ENCODE measurements at regions not wholly inside any gene's neighbourhood (a gene's known extent, or its start where the extent isn't known, plus 50 kb on each side); places are given as distances from the start of the nearest gene placed in this dataset.
A peak's percentile ranks its signal among the peaks of the same experiment; 100 is the strongest.
"Not testable (repeated sequence)": the region's sequence is repeated elsewhere in the genome, so short reads cannot be mapped to it uniquely, and the experiment has no call there.

DNA sequence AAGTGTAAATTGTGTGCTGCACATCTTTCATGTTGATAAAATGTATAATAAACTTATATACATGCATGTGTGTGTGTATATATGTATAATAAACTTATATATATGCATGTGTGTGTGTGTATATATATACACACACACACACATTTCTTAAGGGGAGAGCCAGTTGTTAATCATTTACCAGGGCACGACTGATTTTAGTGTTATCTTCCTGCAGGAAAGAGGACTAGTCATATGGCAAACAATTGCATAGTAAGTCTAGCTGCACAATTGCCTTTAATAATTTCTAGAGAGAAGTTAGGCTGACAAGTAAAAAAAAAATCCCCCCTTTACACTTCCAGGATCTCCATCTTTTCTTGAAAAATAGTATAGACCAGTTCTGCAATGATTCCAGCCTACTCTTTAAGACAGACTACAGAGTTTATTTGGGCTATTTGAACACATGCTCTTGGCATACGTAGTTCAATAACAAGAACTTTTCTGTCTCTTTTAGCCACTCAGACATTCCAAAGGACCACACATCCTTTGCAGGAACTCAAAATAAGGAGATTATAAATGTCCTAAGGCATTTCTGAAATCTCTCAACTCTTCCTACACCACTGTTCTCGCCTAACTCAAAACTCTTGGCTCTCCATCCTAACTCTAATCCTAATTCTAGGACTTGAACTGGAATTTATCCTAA lies 163.6 kb upstream of the SETMAR start:
- no peak for DNase-seq (ENCODE audit: low read depth in 4 of 4, low spot score in 3 of 4)

DNA sequence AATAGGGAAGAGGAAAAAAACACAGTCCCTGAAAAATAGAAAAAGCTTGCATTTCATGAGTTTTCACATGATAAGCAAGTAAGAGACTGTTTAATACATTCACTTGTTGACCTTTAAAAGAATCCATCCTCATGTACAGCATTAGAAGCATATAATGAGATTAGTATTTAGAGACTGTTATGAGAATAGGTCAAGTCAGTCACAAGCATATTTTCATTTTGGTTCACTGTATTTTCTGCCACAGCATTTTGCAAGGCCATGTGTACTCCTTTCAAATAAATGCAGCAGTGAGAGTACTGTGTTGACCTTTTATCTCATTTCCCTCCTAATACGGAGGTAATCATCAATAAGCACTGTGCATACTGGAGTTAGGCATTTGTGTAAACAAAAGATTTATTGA lies 162.2 kb upstream of the SETMAR start:
- DNase-seq (ENCODE audit: low read depth in 4 of 4, low spot score in 3 of 4), result no peak

DNA sequence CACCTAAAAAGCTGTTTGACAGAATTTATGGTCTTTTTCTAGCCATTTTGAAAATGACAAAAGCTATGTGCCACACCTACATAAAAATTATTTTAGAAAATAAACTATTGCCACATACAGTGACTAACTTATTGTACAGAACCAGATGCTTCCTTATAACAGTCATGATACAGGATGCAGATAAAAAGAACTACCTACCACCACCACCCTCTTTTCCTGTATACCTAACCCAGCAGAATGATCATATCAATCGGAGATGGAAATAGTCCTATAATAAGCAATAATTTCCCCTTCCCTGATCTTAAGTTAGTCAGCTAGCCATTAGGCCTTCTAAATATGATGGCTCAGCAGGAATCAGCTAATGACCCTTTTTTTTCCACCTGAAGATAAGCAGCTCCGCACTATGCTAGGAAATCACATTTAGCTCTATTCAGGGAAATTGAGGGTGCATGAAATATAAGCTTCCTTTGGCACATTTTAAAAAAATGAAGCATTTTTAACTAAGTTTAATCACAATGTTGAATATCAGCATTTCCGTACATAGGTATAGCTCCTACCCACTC lies 155.5 kb upstream of the SETMAR start:
- DNase-seq (ENCODE audit: low read depth in 4 of 4, low spot score in 3 of 4), result no peak

DNA sequence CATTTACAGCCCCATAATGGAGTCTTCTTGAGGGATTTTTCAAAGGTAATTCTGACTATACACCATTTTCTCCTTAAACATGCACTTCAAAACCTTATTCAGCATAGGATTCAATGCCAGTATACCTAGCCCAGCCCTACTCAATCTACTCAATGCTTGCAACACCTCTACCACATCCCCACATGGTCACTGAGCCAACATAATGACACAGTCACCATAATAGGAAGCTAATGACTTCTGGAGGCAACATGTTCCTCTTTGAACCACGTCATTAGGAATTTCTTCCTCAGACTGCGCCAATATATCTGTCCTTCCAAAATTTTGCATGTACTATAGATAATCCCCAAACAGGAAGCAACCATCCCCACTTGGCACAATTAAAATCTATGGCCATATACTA lies 153.9 kb upstream of the SETMAR start:
- no peak for DNase-seq (ENCODE audit: low read depth in 4 of 4, low spot score in 3 of 4)

DNA sequence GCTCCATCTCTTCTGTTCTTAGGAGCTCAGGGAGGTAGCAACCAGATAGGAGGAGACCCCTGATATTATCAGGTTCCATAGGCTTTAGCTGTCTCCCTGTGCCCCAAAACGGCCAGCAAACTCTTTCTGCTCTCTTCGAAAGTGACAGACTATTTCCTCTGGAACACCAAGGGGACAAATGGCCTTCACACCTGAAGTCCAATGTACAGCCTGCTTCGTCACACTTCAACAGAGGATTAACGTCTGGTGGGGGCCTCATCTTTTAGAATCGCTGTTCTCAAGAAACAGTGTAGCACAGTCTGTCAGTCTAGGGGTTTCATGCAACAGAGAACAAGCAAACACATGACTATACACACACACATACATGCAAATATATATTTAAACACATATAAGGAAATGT lies 152.4 kb upstream of the SETMAR start:
- no peak for DNase-seq (ENCODE audit: low read depth in 4 of 4, low spot score in 3 of 4)

DNA sequence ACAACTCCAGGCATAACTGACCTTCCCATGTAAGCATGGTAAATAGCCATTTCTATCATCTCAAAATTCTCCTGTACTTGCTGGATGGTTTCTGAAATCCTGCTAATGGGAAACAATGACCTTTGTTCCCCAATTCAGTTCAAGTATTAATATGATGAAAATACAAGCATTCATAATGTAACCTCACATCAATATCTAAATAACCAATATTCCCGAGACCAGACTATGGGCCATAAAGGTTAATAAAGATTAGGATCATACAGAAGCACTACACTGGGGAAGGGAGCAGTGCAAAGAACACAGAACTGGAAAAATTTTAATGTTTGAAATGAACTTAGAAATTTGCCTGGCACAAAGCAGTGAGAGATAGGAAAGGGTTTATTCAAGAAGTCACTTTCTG lies 151.3 kb upstream of the SETMAR start:
- no peak for DNase-seq (ENCODE audit: low read depth in 4 of 4, low spot score in 3 of 4)

DNA sequence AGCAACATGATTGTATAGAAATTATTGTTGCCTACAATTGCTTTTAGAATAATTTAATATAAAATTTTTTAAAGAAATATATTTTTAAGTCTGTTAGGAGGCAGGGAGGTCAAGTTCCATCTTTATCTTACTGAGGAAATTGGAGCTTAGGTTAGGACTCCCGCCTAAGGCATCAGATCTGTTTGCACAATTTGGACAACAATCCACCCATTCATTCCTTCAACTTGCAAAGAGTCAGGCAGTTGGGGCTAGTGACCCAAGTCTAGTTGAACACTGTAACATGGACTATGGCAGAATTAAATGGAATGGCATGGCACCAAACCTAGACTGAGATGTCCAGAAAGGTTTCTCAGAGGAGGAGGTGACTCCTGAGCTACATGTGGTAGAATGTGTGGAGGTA lies 149.4 kb upstream of the SETMAR start:
- no peak for DNase-seq (ENCODE audit: low read depth in 4 of 4, low spot score in 3 of 4)

DNA sequence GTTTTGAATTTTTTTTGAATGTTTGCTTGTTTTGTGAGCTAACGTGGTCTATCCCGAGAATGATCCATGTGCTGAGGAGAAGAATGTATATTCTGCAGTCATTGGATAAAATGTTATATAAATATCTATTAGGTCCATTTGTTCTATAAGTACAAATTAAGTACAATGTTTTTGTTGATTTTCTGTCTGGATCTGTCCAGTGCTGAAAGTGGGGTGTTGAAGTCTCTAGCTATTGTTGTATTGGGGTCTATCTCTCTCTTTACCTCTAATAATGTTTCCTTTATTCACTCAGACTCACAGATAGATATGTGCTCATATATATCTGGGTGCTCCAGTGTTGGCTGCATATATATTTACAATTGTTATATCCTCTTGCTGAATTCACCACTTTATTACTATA lies 144.8 kb upstream of the SETMAR start:
- DNase-seq (ENCODE audit: low read depth in 4 of 4, low spot score in 3 of 4), result no peak

DNA sequence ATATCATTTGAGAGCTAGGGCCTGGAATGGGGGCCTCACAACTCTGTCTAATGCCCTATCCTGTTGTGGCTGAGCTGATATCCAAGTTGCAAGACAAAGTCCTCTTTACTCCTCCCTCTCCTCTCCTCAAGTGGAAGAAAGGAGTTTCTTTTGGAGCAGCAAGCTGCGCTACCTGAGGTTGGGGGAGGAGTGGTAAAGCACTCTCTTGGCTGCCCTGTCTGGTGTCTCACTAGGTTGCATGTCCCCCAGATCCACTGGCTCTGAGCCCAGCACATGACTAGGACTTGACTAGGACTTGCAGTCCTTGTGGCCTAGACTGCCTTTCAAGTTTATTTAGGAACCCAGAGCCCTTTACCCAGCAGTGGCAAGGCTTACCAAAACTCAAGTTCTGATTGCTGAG lies 141.1 kb upstream of the SETMAR start:
- DNase-seq (ENCODE audit: low read depth in 4 of 4, low spot score in 3 of 4), result no peak

DNA sequence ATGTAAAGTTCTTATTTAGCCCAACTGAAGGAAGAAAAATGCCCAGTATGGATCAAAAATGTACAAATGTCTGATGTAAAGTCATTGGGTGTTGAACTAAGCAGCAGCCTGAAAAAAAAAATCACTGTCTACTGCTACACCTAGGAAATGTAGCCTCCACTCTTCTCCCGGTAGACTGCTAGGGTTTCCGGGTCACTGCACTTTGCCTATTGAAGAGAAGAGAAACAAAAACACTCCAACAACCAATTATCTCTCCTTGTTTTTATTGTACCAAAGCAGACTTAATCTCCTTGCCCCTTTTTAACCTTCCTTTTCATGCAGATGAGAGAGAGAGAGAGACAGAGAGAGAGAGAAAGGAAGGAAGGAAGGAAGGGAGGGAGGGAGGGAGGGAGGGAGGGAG lies 140.2 kb upstream of the SETMAR start:
- peak in 1 of 4 donors; percentile 2 for DNase-seq (ENCODE audit: low read depth in 4 of 4, low spot score in 3 of 4)

DNA sequence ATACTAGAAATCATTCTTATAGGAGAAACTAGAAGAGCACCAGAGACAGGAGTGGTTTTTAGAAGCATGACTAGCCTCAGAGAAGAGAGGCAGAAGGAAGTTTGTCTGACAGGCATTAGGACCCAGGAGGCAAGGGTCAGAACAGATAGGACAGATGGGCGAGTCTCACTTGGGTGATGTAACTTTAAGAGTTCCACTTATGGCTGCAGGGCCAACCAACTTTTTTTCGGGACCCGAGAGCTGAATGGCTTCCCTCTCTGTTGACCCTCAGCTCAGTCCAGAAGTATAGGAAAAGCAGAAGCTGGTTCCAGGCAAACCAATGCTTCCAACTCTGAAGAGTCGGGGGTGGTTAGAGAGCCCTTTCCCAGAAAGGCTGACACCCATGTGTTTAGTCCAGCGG lies 136.6 kb upstream of the SETMAR start:
- no peak for DNase-seq (ENCODE audit: low read depth in 4 of 4, low spot score in 3 of 4)

DNA sequence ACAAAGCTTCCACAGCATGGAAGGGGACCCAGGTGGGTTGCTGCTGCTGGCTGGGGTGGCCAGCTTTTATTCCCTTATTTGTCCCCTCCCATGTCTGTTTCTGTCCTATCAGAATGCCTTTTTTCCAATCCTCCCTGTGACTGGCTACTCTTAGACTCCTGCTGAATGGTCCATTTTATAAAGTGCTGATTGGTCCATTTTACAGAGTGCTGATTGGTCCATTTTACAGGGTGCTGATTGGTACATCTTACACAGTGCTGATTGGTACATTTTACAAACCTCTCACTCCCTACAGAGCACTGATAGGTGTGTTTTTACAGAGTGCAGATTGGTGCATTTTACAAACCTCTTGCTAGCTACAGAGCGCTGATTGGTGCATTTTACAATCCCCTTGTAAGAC lies 135.9 kb upstream of the SETMAR start:
- not testable (repeated sequence) for DNase-seq (ENCODE audit: low read depth in 4 of 4, low spot score in 3 of 4)

DNA sequence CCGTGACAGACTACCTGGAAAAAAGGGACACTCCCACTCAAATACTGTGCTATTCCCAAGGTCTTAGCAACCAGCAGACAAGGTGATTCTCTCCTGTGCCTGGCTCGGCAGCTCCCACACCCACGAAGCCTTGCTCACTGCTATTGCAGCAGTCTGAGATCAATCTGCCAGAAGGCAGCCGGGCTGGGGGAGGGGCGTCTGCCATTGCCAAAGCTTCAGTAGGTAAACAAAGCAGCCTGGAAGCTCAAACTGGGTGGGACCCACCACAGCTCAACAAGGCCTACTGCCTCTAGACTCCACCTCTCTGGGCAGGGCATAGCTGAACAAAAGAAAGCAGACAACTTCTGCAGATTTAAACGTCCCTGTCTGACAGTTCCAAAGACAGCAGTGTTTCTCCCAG lies 128.4 kb upstream of the SETMAR start:
- no peak for DNase-seq (ENCODE audit: low read depth in 4 of 4, low spot score in 3 of 4)

DNA sequence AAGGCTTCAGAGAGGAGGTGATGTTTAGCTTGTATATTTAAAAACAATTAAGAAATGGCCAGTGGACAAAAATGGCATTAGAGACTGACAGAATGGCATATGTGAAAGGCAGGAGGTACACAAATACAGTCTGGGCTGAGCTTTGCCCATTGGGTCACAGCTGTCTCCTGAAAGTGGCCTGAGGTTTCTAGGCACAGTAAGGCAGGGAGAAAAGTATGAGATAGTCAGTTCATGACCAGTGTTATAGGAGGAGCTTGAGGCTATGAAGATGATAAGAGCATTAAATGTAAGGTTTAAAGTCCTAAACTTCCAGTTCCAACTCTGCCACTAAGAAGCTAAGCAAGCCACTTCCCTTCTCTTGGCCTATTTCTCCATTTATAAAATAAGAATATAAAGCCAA lies 111.2 kb upstream of the SETMAR start:
- DNase-seq (ENCODE audit: low read depth in 4 of 4, low spot score in 3 of 4), result no peak

DNA sequence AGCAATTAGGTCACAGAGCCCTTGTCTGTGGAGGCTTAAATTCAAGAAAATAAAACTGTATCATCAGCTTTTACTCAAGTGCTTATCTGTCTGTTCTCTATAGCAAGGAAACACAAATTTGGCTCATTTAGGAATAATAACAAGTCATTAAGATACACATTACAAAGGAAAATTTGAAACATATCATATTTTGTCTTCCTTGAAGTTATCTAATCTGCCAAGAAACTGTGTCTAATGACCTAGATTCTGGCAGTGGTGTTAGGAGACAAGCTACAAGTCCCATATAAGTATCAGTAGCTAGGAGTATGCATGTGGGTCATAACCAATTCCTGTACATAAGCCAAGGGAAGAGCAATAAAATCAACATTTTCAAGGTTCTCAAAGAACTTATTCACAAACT lies 108.2 kb upstream of the SETMAR start:
- no peak for DNase-seq (ENCODE audit: low read depth in 4 of 4, low spot score in 3 of 4)

DNA sequence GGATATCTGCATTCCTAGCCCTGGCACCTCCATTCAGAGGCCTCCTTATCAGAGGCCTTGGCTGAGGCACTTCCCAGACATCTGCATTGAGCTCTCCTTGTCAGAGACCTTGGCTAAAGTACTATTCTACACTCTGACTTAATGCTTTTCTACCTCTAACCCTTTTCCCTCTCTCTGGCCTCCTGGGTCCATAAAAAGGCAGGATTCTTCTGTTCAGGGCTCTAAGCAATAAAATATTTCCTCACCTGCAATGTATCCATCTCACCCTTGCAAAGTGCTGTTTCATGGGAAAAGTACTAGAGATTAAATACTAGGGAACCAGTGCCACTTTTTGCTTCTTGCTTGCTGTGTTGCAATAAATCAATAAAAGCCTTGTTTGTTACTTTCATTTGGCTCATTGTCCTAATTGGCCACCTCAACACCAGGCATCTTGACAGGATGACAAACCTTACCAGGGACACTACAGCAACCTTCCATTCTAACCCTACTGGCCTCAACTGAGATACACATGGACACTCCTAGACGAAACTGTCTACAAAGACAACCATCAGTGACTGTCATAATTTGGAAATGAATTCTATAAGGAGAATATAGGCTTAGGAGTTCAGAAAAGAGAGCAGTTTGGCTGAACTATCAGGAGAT lies 106.5 kb upstream of the SETMAR start:
- DNase-seq (ENCODE audit: low read depth in 4 of 4, low spot score in 3 of 4), result no peak

DNA sequence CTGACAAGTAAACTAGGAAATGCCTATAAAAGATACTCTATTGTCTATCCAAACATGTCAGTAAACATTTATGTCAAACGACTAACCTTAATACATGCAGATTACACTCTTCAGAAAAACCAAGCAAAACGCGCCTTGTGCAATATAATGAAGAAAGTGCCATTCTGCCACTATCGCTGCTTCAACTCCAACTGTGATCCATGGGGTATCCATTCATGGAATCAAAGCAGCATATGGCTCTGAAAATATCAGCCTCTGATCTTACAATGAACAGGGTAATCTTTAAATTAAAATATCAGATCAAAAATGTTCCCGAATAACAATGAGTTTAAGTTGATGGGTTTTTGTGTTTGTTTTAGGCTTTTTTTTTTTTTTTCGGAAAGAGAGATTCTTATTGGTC lies 105.5 kb upstream of the SETMAR start:
- no peak for DNase-seq (ENCODE audit: low read depth in 4 of 4, low spot score in 3 of 4)

DNA sequence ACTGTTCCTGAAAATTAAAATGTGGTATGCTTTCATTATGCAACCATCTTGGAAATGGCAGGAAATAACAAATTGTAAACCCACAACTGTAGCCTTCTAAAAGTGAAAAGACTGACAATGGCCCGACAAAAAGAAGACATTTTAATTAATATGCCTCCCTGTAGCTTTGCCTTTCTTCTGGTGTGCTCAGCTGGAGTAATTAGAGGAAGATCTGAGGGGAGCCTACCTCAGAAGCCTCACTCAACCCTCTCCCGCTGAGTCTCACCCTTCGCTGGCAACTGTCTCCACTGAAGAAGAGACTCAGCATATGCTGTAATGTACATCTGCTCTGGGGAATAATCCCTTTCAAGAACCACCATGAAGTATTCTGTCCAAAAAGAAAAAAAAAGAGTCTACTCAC lies 104.7 kb upstream of the SETMAR start:
- DNase-seq (ENCODE audit: low read depth in 4 of 4, low spot score in 3 of 4), result no peak

DNA sequence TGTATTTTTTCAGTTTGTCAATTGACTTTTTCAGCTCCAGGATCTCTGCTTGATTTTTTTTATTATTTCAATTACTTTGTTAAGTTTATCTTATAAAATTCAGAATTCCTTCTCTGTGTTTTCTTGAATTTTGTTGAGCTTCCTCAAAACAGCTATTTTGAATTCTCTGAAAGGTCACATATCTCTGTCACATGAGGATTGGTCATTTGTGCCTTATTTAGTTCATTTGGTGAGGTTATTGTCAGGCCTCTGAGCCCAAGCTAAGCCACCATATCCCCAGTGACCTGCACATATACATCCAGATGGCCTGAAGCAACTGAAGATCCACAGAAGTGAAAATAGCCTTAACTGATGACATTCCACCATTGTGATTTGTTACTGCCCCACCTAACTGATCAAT lies 98.4 kb upstream of the SETMAR start:
- DNase-seq (ENCODE audit: low read depth in 4 of 4, low spot score in 3 of 4), result not testable (repeated sequence)

DNA sequence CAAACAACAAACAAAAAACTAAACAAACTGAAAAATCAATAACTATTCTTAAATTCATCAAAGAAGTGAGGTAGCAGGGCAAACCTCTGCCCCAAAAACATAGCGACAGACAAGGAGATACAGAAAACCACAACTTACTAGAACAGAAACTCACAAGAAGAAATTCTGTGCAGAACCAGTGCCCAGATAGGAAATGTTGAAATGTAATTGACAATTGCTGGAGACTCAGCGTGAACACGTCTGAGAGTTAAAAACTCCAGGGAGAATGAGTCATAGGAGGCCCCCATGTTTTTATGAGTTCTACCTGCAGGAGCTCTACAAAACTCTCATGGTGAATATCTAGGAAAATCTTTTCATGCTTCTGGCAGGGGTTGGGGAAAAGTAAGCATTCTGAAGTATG lies 95.5 kb upstream of the SETMAR start:
- DNase-seq (ENCODE audit: low read depth in 4 of 4, low spot score in 3 of 4), result no peak

DNA sequence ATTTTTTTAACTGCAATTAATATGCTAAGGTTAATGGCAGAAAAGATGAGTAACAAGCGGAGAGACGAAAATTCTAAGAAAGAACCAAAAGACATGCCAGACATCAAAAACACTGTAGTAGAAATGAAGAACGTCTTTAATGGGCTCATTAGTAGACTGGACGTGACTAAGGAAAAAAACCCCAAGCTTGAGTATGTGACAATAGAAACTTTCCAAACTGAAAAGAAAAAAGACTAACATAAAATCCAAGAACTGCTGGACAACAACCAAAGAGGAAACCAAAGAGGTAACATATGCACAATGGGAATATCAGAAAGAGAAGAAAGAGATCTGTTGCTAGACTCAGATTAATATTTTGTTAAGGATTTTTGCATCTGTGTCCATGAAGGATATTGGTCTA lies 94.6 kb upstream of the SETMAR start:
- DNase-seq (ENCODE audit: low read depth in 4 of 4, low spot score in 3 of 4), result no peak

DNA sequence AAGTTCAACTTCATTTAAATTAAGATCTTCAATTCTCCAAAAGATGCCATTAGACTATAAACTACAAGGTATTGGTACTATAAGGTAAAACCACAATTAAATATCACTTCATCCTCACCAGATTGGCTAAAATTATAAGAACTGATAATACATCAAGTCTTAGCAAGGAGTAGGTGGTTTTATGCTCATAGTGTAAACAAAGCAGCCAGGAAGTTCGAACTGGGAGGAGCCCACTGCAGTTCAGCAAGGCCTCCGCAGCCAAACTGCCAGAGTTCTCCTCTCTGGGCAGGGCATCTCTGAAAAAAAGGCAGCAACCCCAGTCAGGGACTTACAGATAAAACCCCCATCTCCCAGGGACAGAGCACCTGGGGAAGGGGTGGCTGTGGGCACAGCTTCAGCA lies 91.6 kb upstream of the SETMAR start:
- DNase-seq (ENCODE audit: low read depth in 4 of 4, low spot score in 3 of 4), result no peak

DNA sequence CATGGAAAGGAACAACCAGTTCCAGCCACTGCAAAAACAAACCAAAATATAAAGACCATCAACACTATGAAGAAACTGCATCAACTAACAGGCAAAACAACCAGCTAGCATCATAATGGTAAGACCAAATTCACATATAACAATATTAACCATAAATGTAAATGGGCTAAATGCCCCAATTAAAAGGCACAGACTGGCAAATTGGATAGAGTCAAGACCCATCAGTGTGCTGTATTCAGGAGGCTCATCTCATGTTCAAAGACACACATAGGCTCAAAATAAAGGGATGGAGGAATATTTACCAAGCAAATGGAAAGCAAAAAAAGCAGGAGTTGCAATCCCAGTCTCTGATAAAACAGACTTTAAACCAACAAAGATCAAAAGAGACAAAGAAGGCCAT lies 89.7 kb upstream of the SETMAR start:
- not testable (repeated sequence) for DNase-seq (ENCODE audit: low read depth in 4 of 4, low spot score in 3 of 4)
